HG03342 (cell line): ENCODE measurements at regions not wholly inside any gene's neighbourhood (a gene's known extent, or its start where the extent isn't known, plus 50 kb on each side); places are given as distances from the start of the nearest gene placed in this dataset.
A peak's percentile ranks its signal among the peaks of the same experiment; 100 is the strongest.

Source experiments
- ATAC-seq: cut with Tn5 transposase; IDR thresholded peaks from one replicate; pipeline ENCODE4 v1.9.1; 2021; ENCODE audit warnings: mild to moderate bottlenecking, moderate library complexity; ENCODE audit not compliant: unreplicated experiment

- no peak for ATAC-seq
These were observed 278.3 kb downstream of the RBM43 start for GRCh38 chr2:150983314-150983897.

GRCh38 chr2:150981826-150982225, 279.8 kb downstream of the RBM43 start:
- no peak for ATAC-seq

- ATAC-seq, result no peak
These were observed 283.6 kb downstream of the RBM43 start for GRCh38 chr2:150978053-150978452.

GRCh38 chr2:150977296-150977695, 284.4 kb downstream of the RBM43 start:
- ATAC-seq, result no peak

- no peak for ATAC-seq
These were observed 285.1 kb downstream of the RBM43 start for GRCh38 chr2:150976604-150977003.

GRCh38 chr2:150974864-150975263, 286.8 kb downstream of the RBM43 start:
- no peak for ATAC-seq

- no peak for ATAC-seq
These were observed 287.4 kb downstream of the RBM43 start for GRCh38 chr2:150974234-150974633.

- no peak for ATAC-seq
These were observed 289.8 kb downstream of the RBM43 start for GRCh38 chr2:150971910-150972309.

GRCh38 chr2:150963336-150963735, 298.3 kb downstream of the RBM43 start:
- no peak for ATAC-seq

GRCh38 chr2:150955231-150955630, 306.4 kb downstream of the RBM43 start:
- no peak for ATAC-seq

GRCh38 chr2:150946831-150947230, 314.8 kb downstream of the RBM43 start:
- ATAC-seq, result no peak

- peak; percentile 83 for ATAC-seq
These were observed 317.3 kb downstream of the RBM43 start for GRCh38 chr2:150944315-150944714.

- ATAC-seq, result no peak
These were observed 322.6 kb downstream of the RBM43 start for GRCh38 chr2:150939087-150939486.

- ATAC-seq, result no peak
These were observed 323.1 kb downstream of the RBM43 start for GRCh38 chr2:150938527-150938926.

- no peak for ATAC-seq
These were observed 324.6 kb downstream of the RBM43 start for GRCh38 chr2:150937030-150937429.

GRCh38 chr2:150931451-150931850, 330.2 kb downstream of the RBM43 start:
- ATAC-seq, result no peak

- ATAC-seq, result no peak
These were observed 336.1 kb downstream of the RBM43 start for GRCh38 chr2:150925611-150926010.

- no peak for ATAC-seq
These were observed 336.8 kb downstream of the RBM43 start for GRCh38 chr2:150924878-150925277.

GRCh38 chr2:150919901-150920300, 341.8 kb downstream of the RBM43 start:
- ATAC-seq, result no peak

- no peak for ATAC-seq
These were observed 343.5 kb downstream of the RBM43 start for GRCh38 chr2:150917961-150918713.

GRCh38 chr2:150916467-150917396, 344.9 kb downstream of the RBM43 start:
- no peak for ATAC-seq
